GM19025 (cell line): ENCODE measurements at regions not wholly inside any gene's neighbourhood (a gene's known extent, or its start where the extent isn't known, plus 50 kb on each side); places are given as distances from the start of the nearest gene placed in this dataset.

Experiments used
- ATAC-seq: cut with Tn5 transposase; IDR thresholded peaks from one replicate; pipeline ENCODE4 v1.9.1; 2021; ENCODE audit warnings: mild to moderate bottlenecking, low read depth, moderate library complexity; ENCODE audit not compliant: unreplicated experiment

GRCh38 chr4:188511431-188511830, 372.2 kb downstream of the TRIML1 start:
- ATAC-seq = no peak

GRCh38 chr4:188532751-188533150, 393.5 kb downstream of the TRIML1 start:
- ATAC-seq = no peak

GRCh38 chr4:188534297-188534696, 395.1 kb downstream of the TRIML1 start:
- ATAC-seq = no peak

GRCh38 chr4:188534917-188535316, 395.7 kb downstream of the TRIML1 start:
- no peak for ATAC-seq

GRCh38 chr4:188536826-188537225, 397.6 kb downstream of the TRIML1 start:
- ATAC-seq = no peak

GRCh38 chr4:188550296-188550695, 411.1 kb downstream of the TRIML1 start:
- ATAC-seq = no peak

- no peak for ATAC-seq
Observed at GRCh38 chr4:188551156-188551555, 411.9 kb downstream of the TRIML1 start.

GRCh38 chr4:188552741-188553275, 413.6 kb downstream of the TRIML1 start:
- no peak for ATAC-seq

GRCh38 chr4:188554413-188554812, 415.2 kb downstream of the TRIML1 start:
- ATAC-seq = no peak

- no peak for ATAC-seq
Observed at GRCh38 chr4:188573104-188573503, 433.9 kb downstream of the TRIML1 start.

- no peak for ATAC-seq
Observed at GRCh38 chr4:188578657-188579056, 439.4 kb downstream of the TRIML1 start.

GRCh38 chr4:188596021-188596420, 456.8 kb downstream of the TRIML1 start:
- no peak for ATAC-seq

GRCh38 chr4:188603646-188604045, 464.4 kb downstream of the TRIML1 start:
- no peak for ATAC-seq

GRCh38 chr4:188606635-188607034, 467.4 kb downstream of the TRIML1 start:
- ATAC-seq = no peak

- ATAC-seq = no peak
Observed at GRCh38 chr4:188611143-188611542, 471.9 kb downstream of the TRIML1 start.

- no peak for ATAC-seq
Observed at GRCh38 chr4:188612659-188613058, 473.4 kb downstream of the TRIML1 start.

- ATAC-seq = no peak
Observed at GRCh38 chr4:188613976-188614375, 474.7 kb downstream of the TRIML1 start.

GRCh38 chr4:188619456-188620149, 480.4 kb downstream of the TRIML1 start:
- no peak for ATAC-seq

- no peak for ATAC-seq
Observed at GRCh38 chr4:188620608-188621007, 481.4 kb downstream of the TRIML1 start.

GRCh38 chr4:188623314-188623854, 484.1 kb downstream of the TRIML1 start:
- ATAC-seq = no peak

- ATAC-seq = no peak
Observed at GRCh38 chr4:188624370-188624769, 485.1 kb downstream of the TRIML1 start.

- ATAC-seq = no peak
Observed at GRCh38 chr4:188627892-188628291, 488.7 kb downstream of the TRIML1 start.
